Ureter (tissue), 1 donor: ENCODE measurements at regions not wholly inside any gene's neighbourhood (a gene's known extent, or its start where the extent isn't known, plus 50 kb on each side); places are given as distances from the start of the nearest gene placed in this dataset.
"Not testable (repeated sequence)": the region's sequence is repeated elsewhere in the genome, so short reads cannot be mapped to it uniquely, and the experiment has no call there.

Source experiments
- DNase-seq: peaks from one replicate; pipeline ENCODE4 v3.0.0-alpha.2; 2020; ENCODE audit warnings: low spot score
- donor health status: DM: yes; HTN: yes; CAD: no.

GRCh38 chr6:67879928-67880327, 755.2 kb upstream of the ADGRB3 start:
- DNase-seq: not testable (repeated sequence)

DNA sequence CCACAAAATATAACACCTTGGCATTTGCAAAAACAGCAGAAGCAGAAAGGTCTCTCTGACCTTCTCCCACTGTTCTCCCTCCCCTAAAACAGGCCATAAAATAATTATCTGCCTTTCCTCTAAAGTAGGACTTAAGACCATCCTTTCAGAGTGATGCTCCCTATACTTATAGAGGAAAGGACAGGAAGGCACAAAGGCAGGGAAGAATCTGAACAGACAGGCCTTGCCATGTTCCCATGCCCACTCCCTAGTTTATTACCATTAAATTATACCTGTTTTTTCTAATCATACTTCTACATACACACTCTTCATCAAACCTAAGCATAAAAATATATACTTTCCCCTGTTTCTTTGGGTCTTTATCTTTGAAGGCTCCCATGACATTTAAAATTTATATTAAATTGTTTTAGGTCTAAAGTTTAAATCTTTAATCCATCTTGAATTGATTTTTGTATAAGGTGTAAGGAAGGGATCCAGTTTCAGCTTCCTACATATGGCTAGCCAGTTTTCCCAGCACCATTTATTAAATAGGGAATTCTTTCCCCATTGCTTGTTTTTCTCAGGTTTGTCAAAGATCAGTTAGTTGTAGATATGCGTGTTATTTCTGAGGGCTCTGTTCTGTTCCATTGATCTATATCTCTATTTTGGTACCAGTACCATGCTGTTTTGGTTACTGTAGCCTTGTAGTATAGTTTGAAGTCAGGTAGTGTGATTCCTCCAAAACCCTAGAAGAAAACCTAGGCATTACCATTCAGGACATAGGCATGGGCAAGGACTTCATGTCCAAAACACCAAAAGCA, 755.8 kb upstream of the ADGRB3 start:
- DNase-seq: not testable (repeated sequence)

- DNase-seq: not testable (repeated sequence)
Observed at GRCh38 chr6:67878216-67878615, 756.9 kb upstream of the ADGRB3 start.

DNA sequence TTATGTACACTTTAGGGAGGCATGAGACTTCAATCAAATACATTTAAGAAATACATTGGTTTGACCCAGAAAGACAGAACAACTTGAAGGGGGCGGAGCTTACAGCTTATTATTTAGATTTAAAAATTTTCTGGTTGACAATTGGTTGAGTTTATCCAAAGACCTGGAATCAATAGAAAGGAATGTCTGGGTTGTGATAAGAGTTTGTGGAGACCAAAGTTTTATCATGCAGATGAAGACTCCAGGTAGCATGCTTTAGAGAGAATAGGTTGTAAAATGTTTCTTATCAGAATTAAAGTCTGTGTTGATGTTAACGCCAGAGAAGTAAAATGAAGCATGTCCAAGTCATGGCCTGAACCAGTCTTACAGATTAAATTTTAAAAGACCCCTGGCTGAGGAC, 757.8 kb upstream of the ADGRB3 start:
- DNase-seq: no peak

- DNase-seq: no peak
Observed at GRCh38 chr6:67875877-67876383, 759.2 kb upstream of the ADGRB3 start.

DNA sequence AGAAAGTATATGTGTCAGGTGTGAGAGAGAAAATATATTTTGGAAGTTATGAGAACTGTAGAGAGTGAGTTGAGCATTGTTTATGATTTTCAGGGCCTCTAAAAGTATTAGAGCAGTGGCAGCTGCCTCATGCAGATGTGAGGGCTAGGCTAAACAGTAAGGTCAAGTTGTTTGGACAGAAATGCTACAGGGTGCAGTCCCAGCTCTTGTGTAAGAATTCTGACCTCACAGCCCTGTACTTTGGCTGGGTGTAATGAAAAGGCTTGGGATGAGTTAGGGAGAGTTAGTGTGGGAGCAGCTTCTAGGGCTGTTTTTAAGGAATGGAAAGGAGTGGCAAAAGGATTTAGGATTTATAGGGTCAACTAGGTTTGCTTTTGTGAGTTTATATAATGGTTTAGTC, 764.8 kb upstream of the ADGRB3 start:
- DNase-seq: no peak

DNA sequence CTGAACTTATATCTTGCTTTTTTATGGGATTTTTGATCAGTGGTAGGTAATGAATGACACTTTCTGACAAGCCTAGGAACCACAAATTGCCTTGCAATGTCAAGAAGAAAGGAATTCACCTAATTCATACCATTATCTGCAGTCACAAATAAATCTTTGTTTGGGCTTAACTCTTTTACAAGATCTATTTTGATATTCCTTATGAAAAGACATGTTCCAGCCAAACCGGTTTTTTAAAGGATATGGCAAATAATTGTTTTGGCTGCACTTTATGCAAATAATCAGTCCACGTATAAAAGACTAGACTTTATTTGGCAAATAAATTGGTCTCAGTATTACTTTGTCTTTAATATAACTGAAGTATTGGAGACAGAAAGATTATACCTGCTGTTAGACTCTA, 771.7 kb upstream of the ADGRB3 start:
- DNase-seq: no peak

DNA sequence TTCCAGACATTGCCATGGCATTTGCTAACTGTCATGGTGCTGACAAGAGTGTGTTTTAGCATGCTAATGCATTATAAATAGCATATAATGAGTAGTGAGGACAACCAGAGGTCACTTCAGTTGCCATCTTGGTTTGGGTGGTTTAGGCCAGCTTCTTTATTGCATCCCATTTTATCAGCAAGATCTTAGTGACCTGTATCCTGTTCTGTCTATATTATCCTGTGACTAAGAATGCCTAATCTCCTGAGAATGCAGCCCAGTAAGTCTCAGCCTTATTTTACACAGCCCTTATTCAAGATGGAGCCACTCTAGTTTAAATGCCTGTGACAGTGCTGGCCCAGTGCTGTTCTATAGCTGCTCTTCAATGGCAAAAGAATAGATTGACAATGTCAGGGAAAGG, 781.0 kb upstream of the ADGRB3 start:
- DNase-seq: no peak

DNA sequence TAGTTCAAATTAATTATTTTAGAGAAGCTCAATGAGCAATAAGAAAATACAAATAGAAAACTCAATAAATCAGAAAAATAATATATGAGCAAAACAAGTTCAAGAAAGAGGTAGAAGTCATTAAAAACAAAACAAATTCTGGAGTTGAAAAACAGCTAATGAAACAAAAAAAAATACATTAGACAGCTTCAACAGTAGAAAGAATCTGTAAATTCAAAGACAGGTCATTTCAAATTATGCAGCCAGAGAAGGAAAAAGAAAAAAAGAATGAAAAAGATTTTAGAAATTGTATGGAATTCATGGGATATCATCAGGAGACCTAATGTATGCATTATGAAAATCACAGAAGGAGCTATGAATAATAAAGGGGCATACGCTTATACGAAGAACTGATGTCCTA, 795.3 kb upstream of the ADGRB3 start:
- DNase-seq: no peak

GRCh38 chr6:67825201-67825895, 809.7 kb upstream of the ADGRB3 start:
- DNase-seq: no peak

DNA sequence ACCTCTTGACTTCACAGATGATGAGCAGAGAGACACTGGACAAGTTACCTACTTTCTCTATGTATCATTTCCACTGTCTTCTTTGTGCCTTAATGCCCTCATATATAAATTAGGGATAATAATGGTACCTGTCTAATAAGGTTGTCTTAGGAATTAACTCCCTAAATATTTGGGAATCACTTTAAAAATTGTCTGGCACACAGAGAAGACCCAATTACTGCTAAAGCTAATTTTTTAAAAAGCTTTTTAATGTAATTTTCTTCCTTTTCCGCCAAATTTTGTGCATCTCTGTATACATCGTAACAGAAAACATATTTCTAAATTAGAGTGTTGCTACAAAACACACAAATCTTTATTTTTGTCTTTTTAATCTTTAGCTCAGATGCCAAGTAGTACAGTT, 816.8 kb upstream of the ADGRB3 start:
- no peak for DNase-seq

DNA sequence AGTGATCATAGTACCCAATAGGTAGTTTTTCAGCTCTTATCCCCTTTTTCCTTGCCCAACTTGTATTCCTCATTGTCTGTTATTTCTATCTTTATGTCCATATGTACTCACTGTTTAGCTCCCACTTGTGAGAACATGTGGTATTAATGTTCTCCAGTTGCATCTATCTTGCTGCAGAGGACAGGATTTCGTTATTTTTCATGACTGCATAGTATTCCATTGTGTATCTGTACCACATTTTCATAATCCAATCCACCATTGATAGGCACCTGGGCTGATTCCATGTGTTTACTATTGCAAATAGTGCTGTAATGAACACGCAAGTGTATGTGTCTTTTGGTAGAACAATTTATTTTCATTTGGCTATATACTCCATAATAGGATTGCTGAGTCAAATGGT, 819.5 kb upstream of the ADGRB3 start:
- no peak for DNase-seq

DNA sequence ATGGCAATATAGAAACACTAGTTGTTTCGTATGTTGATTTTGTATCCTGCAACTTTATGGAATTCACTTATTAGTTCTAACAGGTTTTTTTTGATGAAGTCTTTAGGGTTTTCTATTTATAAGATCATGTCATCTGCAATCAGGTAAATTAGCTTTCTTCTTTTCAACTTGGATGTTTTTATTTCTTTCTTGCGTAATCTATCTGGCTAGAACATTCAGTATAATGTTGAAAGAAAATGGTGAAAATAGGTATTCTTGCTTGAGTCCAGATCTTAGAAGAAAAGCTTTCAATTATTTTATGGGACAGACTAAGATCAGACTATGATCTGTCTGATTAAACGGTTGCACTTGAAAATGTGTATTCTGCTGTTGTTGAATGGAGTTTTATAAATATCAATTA, 820.8 kb upstream of the ADGRB3 start:
- no peak for DNase-seq

- no peak for DNase-seq
Observed at GRCh38 chr6:67812693-67813092, 822.4 kb upstream of the ADGRB3 start.

GRCh38 chr6:67812125-67812524, 823.0 kb upstream of the ADGRB3 start:
- DNase-seq: no peak

GRCh38 chr6:67811239-67812037, 823.6 kb upstream of the ADGRB3 start:
- no peak for DNase-seq

GRCh38 chr6:67804808-67805207, 830.3 kb upstream of the ADGRB3 start:
- DNase-seq: not testable (repeated sequence)

DNA sequence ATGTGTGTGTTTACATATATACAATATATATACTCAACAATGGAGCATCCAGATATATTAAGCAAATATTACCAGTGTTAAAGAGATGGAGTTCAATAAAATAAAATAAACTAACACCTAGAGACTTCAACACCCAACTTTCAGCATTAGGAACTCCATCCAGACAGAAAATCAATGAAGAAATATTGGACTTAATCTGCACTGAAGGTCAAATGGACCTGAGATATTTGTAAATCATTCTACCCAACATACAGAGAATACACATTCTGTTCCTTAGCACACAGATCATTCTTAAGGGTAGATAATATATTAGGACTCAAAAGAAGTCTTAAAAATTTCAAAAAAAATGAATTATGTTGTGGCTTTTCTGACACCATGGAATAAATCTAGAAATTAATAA, 832.3 kb upstream of the ADGRB3 start:
- no peak for DNase-seq

- DNase-seq: no peak
Observed at GRCh38 chr6:67792996-67793395, 842.1 kb upstream of the ADGRB3 start.

DNA sequence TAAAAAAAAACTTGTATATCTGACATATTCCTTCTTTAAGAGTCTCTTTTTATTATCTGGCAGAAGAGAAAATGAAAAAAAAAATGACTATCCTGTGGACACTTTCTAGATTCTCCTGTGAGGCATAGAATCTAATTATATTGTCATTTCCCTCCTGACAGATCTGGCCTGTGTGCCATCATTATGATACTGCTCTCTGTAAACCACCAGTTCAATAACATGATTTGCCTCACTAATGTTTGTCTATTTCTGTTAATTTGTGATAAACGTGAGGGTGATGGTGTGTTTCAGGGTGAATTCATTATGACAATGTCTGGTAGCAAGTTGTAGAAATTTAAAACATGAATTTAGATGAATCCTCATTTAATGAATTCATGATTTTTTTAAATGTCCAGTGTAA, 844.5 kb upstream of the ADGRB3 start:
- DNase-seq: no peak

GRCh38 chr6:67787119-67787518, 848.0 kb upstream of the ADGRB3 start:
- DNase-seq: not testable (repeated sequence)

- DNase-seq: no peak
Observed at GRCh38 chr6:67779876-67780275, 855.2 kb upstream of the ADGRB3 start.
